ENCODE measurements at regions not wholly inside any gene's neighbourhood (a gene's known extent, or its start where the extent isn't known, plus 50 kb on each side); places are given as distances from the start of the nearest gene placed in this dataset.

GRCh38 chr14:46344327-46344937 lies 307.1 kb downstream of the RPL10L start:
- TF ChIP-seq, protein P1, sequence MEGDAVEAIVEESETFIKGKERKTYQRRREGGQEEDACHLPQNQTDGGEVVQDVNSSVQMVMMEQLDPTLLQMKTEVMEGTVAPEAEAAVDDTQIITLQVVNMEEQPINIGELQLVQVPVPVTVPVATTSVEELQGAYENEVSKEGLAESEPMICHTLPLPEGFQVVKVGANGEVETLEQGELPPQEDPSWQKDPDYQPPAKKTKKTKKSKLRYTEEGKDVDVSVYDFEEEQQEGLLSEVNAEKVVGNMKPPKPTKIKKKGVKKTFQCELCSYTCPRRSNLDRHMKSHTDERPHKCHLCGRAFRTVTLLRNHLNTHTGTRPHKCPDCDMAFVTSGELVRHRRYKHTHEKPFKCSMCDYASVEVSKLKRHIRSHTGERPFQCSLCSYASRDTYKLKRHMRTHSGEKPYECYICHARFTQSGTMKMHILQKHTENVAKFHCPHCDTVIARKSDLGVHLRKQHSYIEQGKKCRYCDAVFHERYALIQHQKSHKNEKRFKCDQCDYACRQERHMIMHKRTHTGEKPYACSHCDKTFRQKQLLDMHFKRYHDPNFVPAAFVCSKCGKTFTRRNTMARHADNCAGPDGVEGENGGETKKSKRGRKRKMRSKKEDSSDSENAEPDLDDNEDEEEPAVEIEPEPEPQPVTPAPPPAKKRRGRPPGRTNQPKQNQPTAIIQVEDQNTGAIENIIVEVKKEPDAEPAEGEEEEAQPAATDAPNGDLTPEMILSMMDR (IDR thresholded peaks at IDR 0.05; ENCODE audit: low read depth, low read length, missing input control) = peak; percentile 41
- TF ChIP-seq, protein P2, sequence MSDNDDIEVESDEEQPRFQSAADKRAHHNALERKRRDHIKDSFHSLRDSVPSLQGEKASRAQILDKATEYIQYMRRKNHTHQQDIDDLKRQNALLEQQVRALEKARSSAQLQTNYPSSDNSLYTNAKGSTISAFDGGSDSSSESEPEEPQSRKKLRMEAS (IDR thresholded peaks at IDR 0.05) = no peak
- TF ChIP-seq REST (IDR thresholded peaks at IDR 0.05) (no peak), GABPA (IDR thresholded peaks at IDR 0.05 in 1 of 2, conservative IDR thresholded peaks at IDR 0.05 in 1 of 2) (no peak), SP1 (IDR thresholded peaks at IDR 0.05) (no peak)
- TF ChIP-seq, protein P3, sequence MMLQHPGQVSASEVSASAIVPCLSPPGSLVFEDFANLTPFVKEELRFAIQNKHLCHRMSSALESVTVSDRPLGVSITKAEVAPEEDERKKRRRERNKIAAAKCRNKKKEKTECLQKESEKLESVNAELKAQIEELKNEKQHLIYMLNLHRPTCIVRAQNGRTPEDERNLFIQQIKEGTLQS (IDR thresholded peaks at IDR 0.05) = no peak

All from liver (tissue), 3 donors.